H1 (cell line): ENCODE measurements at regions not wholly inside any gene's neighbourhood (a gene's known extent, or its start where the extent isn't known, plus 50 kb on each side); places are given as distances from the start of the nearest gene placed in this dataset.

Source experiments
- CTCF ChIA-PET: fragments of 300-600 bp; sonication (Branson Sonifier 250); formaldehyde crosslinking; loops from one replicate; lab custom pipeline; 2021; ENCODE audit not compliant: partially characterized antibody; lab: Charles Lee
- POLR2A ChIA-PET: fragments of 300-600 bp; sonication (Branson Sonifier 250); formaldehyde crosslinking; loops from one replicate; lab custom pipeline; 2021; ENCODE audit warnings: inconsistent platforms; ENCODE audit not compliant: partially characterized antibody; lab: Charles Lee
- DNase-seq, 2 experiments: peaks; one replicate each; pipeline versions ENCODE4 v3.0.0 to v3.0.0-alpha.2; 2010 to 2022; ENCODE audit warnings: low spot score in 2 of 2, low read depth in 1 of 2, mixed read lengths in 1 of 2
- FAIRE-seq: peaks from 2 replicates; lab custom pipeline; 2011; peaks lifted over from hg19 to GRCh38; lab: Jason Lieb, UNC
- H2AFZ ChIP-seq: 2 replicates; pipeline ENCODE4 v1.8.1; 2012; ENCODE audit warnings: low read length, inconsistent platforms
- H2AK5ac ChIP-seq: 2 replicates; pipeline ENCODE4 v1.6.1; 2013; ENCODE audit warnings: low read depth, low read length
- H2BK120ac ChIP-seq: replicated peaks from 2 replicates; pipeline ENCODE3; 2013; ENCODE audit warnings: low read depth, low read length, inconsistent platforms
- H2BK12ac ChIP-seq: 2 replicates; pipeline ENCODE4 v1.6.1; 2013; ENCODE audit warnings: low read depth, low read length
- H2BK15ac ChIP-seq: 2 replicates; pipeline ENCODE4 v1.6.1; 2013; ENCODE audit warnings: low read length
- H2BK20ac ChIP-seq: 2 replicates; pipeline ENCODE4 v1.6.1; 2013; ENCODE audit warnings: low read length
- H2BK5ac ChIP-seq: 2 replicates; pipeline ENCODE4 v1.6.1; 2013; ENCODE audit warnings: low read depth, low read length
- H3K14ac ChIP-seq: 2 replicates; pipeline ENCODE4 v1.6.1; 2013; ENCODE audit warnings: inconsistent platforms; ENCODE audit not compliant: insufficient read length
- H3K18ac ChIP-seq: 2 replicates; pipeline ENCODE4 v1.6.1; 2013; ENCODE audit warnings: low read length; ENCODE audit errors: extremely low read depth
- H3K23ac ChIP-seq: 2 replicates; pipeline ENCODE4 v1.6.1; 2013; ENCODE audit warnings: inconsistent platforms; ENCODE audit not compliant: insufficient read length
- H3K23me2 ChIP-seq: 2 replicates; pipeline ENCODE4 v1.6.1; 2013; ENCODE audit warnings: low read depth, low read length
- H3K27ac ChIP-seq: 2 replicates; pipeline ENCODE4 v1.6.1; 2011; ENCODE audit warnings: low read depth, low read length, inconsistent platforms
- H3K27me3 ChIP-seq, 4 experiments: replicated peaks in 1 of 4; 1 replicate in 1 of 4; 2 replicates in 3 of 4; pipeline versions ENCODE4 v1.6.1 to v1.8.1; 2011 to 2013; ENCODE audit warnings: low read length in 3 of 4, mild to moderate bottlenecking in 3 of 4, inconsistent platforms in 2 of 4, mixed read lengths in 2 of 4, moderate library complexity in 1 of 4; ENCODE audit not compliant: control insufficient read depth in 3 of 4, insufficient read depth in 3 of 4; ENCODE audit errors: extremely low read depth in 1 of 4
- H3K36me3 ChIP-seq, 4 experiments: 2 replicates each; pipeline versions ENCODE4 v1.6.1 to v1.8.1; 2011 to 2013; ENCODE audit warnings: mild to moderate bottlenecking in 4 of 4, low read length in 3 of 4, moderate library complexity in 2 of 4, control low read depth in 1 of 4, inconsistent platforms in 1 of 4; ENCODE audit not compliant: insufficient read depth in 4 of 4, control insufficient read depth in 2 of 4
- H3K4ac ChIP-seq: replicated peaks from 2 replicates; pipeline ENCODE3; 2013; ENCODE audit warnings: low read length, low read depth, mixed read lengths, inconsistent platforms; ENCODE audit not compliant: insufficient read length
- H3K4me1 ChIP-seq, 4 experiments: replicated peaks in 1 of 4; 1 replicate in 1 of 4; 2 replicates in 3 of 4; pipeline versions ENCODE4 v1.6.1 to v1.8.1; 2011 to 2013; ENCODE audit warnings: low read length in 3 of 4, inconsistent platforms in 2 of 4, mixed read lengths in 1 of 4; ENCODE audit not compliant: insufficient read depth in 4 of 4, control insufficient read depth in 3 of 4
- H3K4me2 ChIP-seq, 2 experiments: 2 replicates each; pipeline versions ENCODE4 v1.6.1 to v1.8.1; 2011 to 2013; ENCODE audit warnings: low read depth in 2 of 2, low read length in 2 of 2, control low read depth in 1 of 2, inconsistent platforms in 1 of 2, mild to moderate bottlenecking in 1 of 2; ENCODE audit not compliant: insufficient read depth in 1 of 2
- H3K4me3 ChIP-seq, 4 experiments: fragments of 200-600, 300-600 bp in 1 of 4; sonication (generic), shearing (Covaris generic), sonication (Bioruptor Twin) in 1 of 4; 2 replicates each; pipeline versions ENCODE4 v1.5.1 to v1.8.1; 2011 to 2016; ENCODE audit warnings: low read length in 4 of 4, low read depth in 3 of 4, control low read depth in 2 of 4, inconsistent platforms in 2 of 4, mild to moderate bottlenecking in 2 of 4, mixed read lengths in 1 of 4, moderate library complexity in 1 of 4; ENCODE audit not compliant: insufficient read depth in 2 of 4; ENCODE audit errors: extremely low read depth in 1 of 4
- H3K56ac ChIP-seq: replicated peaks from 2 replicates; pipeline ENCODE3; 2013; ENCODE audit warnings: low read depth, mild to moderate bottlenecking, mixed read lengths, low read length, inconsistent platforms; ENCODE audit not compliant: insufficient read length
- H3K79me1 ChIP-seq: 2 replicates; pipeline ENCODE4 v1.6.1; 2013; ENCODE audit warnings: low read depth, low read length, control low read depth
- H3K79me2 ChIP-seq, 2 experiments: 2 replicates each; pipeline versions ENCODE4 v1.6.1 to v1.8.1; 2012 to 2013; ENCODE audit warnings: low read length in 2 of 2, mild to moderate bottlenecking in 2 of 2, inconsistent platforms in 1 of 2; ENCODE audit not compliant: insufficient read depth in 2 of 2, control insufficient read depth in 1 of 2
- H3K9ac ChIP-seq, 4 experiments: replicated peaks in 1 of 4; 1 replicate in 1 of 4; 2 replicates in 3 of 4; pipeline versions ENCODE4 v1.6.1 to v1.8.1; 2011 to 2013; ENCODE audit warnings: low read depth in 3 of 4, low read length in 3 of 4, control low read depth in 2 of 4, mild to moderate bottlenecking in 2 of 4, moderate library complexity in 2 of 4, inconsistent platforms in 1 of 4; ENCODE audit errors: extremely low read depth in 1 of 4
- H3K9me3 ChIP-seq, 2 experiments: 2 replicates each; pipeline versions ENCODE4 v1.6.1 to v1.8.1; 2012 to 2013; ENCODE audit warnings: mild to moderate bottlenecking in 2 of 2, moderate library complexity in 2 of 2, control low read depth in 1 of 2, inconsistent platforms in 1 of 2, low read depth in 1 of 2, low read length in 1 of 2, mixed read lengths in 1 of 2; ENCODE audit not compliant: insufficient read depth in 2 of 2
- H4K20me1 ChIP-seq, 2 experiments: replicated peaks in 1 of 2; 2 replicates each; pipeline versions ENCODE3 to v1.8.1; 2011 to 2013; ENCODE audit warnings: inconsistent platforms in 2 of 2, low read length in 2 of 2, mild to moderate bottlenecking in 1 of 2; ENCODE audit not compliant: insufficient read depth in 2 of 2, control insufficient read depth in 1 of 2
- H4K5ac ChIP-seq: 2 replicates; pipeline ENCODE4 v1.6.1; 2013; ENCODE audit warnings: low read length, low read depth, mixed read lengths, inconsistent platforms; ENCODE audit not compliant: insufficient read length
- H4K8ac ChIP-seq: 2 replicates; pipeline ENCODE4 v1.8.0; 2013; ENCODE audit warnings: mild to moderate bottlenecking, moderate library complexity, low read length, inconsistent platforms; ENCODE audit not compliant: insufficient read depth; ENCODE audit errors: extremely low read depth
- H4K91ac ChIP-seq: replicated peaks from 2 replicates; pipeline ENCODE3; 2013; ENCODE audit warnings: low read length, mixed read lengths, inconsistent platforms; ENCODE audit not compliant: insufficient read length
- BACH1 ChIP-seq: IDR thresholded peaks from 2 replicates; pipeline ENCODE4 v1.6.1; 2012; ENCODE audit warnings: low read length, improper control_type of control experiment
- BCL11A ChIP-seq, 2 experiments: IDR thresholded peaks; one replicate each; pipeline ENCODE4 v1.6.1; 2011; ENCODE audit warnings: low read depth in 2 of 2, low read length in 2 of 2, mild to moderate bottlenecking in 2 of 2
- CTBP2 ChIP-seq: IDR thresholded peaks from 2 replicates; pipeline ENCODE4 v1.7.0; 2011; ENCODE audit warnings: borderline replicate concordance, mild to moderate bottlenecking, moderate library complexity, mixed read lengths, low read length; ENCODE audit not compliant: insufficient read depth, insufficient read length
- KDM1A ChIP-seq: fragments of 200-600, 300-600 bp; sonication (generic); IDR thresholded peaks from 2 replicates; pipeline ENCODE4 v1.7.1; 2016; ENCODE audit warnings: mild to moderate bottlenecking, low read length, borderline replicate concordance
- SUZ12 ChIP-seq: fragments of 200-600 bp; sonication (generic); IDR thresholded peaks from 2 replicates; pipeline ENCODE4 v1.6.1; 2012; ENCODE audit warnings: mild to moderate bottlenecking, inconsistent platforms, low read length, moderate library complexity, mixed read lengths
- TCF12 ChIP-seq: IDR thresholded peaks from 2 replicates; pipeline ENCODE4 v1.6.1; 2011; ENCODE audit warnings: low read depth, mild to moderate bottlenecking, low read length
- WGBS, 2 experiments: shearing (Covaris generic) in 1 of 2; methylation state at CpG; one replicate each; pipeline versions ENCODE4 v1.1.6 to v1.1.7; 2013 to 2015; ENCODE audit warnings: low lambda C conversion rate in 2 of 2, mixed read lengths in 2 of 2, inconsistent platforms in 1 of 2, low coverage in 1 of 2, missing lambda C conversion rate in 1 of 2; ENCODE audit not compliant: insufficient replicate concordance in 2 of 2, insufficient coverage in 1 of 2, insufficient read length in 1 of 2; ENCODE audit errors: extremely low coverage in 1 of 2, missing lambda C conversion rate in 1 of 2; 5-methylcytosine and 5-hydroxymethylcytosine counted together
- TF ChIP-seq, protein P1 (sequence below): IDR thresholded peaks from 2 replicates; pipeline ENCODE4 v1.6.1; 2012; ENCODE audit warnings: low read length, inconsistent platforms

DNA sequence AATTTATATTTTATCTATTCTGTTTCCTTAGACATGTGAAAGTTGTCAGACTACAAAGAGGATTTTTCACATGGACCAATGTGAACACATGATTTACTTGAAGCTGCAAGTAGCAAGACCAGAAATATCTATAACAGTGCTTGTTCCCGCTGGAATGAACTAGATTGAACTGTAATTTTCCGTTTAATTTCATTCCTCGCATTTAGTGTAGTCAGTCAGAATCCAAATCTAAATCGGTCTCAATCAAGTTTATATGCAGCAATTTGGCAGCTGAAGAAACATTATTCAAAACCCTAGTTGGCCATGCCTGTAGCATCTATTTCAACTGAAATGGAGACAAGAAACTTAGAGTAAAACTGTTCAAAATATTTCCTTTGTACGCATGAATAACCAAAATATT is 570.7 kb upstream of the SLITRK5 start:
- no peak overlapping the region for H3K4me3 ChIP-seq
- 95% methylated on average over 5 of the region's 5 CpGs; no CpG with 5 or more reads in 1 of the 2 experiments for WGBS, 2 experiments

More for the DNA sequence above, 570.7 kb upstream of the SLITRK5 start:
- H3K4me2 ChIP-seq = no peak overlapping the region
- no peak overlapping the region for H3K56ac ChIP-seq
- no peak overlapping the region for H3K14ac ChIP-seq
- H3K18ac ChIP-seq = no peak overlapping the region
- H4K91ac ChIP-seq = no peak overlapping the region
- no peak overlapping the region for H4K5ac ChIP-seq
- no peak overlapping the region for H3K27ac ChIP-seq
- H3K23ac ChIP-seq = no peak overlapping the region
- no peaks in the 10 kb centered on the region for H4K20me1 ChIP-seq
- H3K9ac ChIP-seq = no peak overlapping the region
- H3K9me3 ChIP-seq = no peaks in the 10 kb centered on the region
- DNase-seq (no peak), FAIRE-seq (no peak)
- POLR2A ChIA-PET = no interaction called here
- no peak overlapping the region for H2AK5ac ChIP-seq
- H3K79me1 ChIP-seq = no peaks in the 10 kb centered on the region
- H3K23me2 ChIP-seq = no peaks in the 10 kb centered on the region
- TF ChIP-seq CTBP2 (no peak), SUZ12 (no peak), BCL11A (IDR thresholded peaks at IDR 0.05; ENCODE audit: low read depth in 2 of 2, low read length in 2 of 2) (no peak), BACH1 (no peak), TCF12 (no peak), KDM1A (no peak)
- TF ChIP-seq, protein P1, sequence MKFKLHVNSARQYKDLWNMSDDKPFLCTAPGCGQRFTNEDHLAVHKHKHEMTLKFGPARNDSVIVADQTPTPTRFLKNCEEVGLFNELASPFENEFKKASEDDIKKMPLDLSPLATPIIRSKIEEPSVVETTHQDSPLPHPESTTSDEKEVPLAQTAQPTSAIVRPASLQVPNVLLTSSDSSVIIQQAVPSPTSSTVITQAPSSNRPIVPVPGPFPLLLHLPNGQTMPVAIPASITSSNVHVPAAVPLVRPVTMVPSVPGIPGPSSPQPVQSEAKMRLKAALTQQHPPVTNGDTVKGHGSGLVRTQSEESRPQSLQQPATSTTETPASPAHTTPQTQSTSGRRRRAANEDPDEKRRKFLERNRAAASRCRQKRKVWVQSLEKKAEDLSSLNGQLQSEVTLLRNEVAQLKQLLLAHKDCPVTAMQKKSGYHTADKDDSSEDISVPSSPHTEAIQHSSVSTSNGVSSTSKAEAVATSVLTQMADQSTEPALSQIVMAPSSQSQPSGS = no peak
- no peak overlapping the region for H3K4ac ChIP-seq
- no peak overlapping the region for H2BK12ac ChIP-seq
- H3K36me3 ChIP-seq = no peaks in the 10 kb centered on the region
- CTCF ChIA-PET = interaction anchor here (0.7 kb wide), 1 partner anchor 641 kb away, joined by 3 read pairs; no protein-coding TSS in a partner anchor
- no peaks in the 10 kb centered on the region for H3K4me1 ChIP-seq
- H2AFZ ChIP-seq = no peak overlapping the region
- H3K27me3 ChIP-seq = no peaks in the 10 kb centered on the region
- H3K79me2 ChIP-seq = no peaks in the 10 kb centered on the region
- no peak overlapping the region for H2BK120ac ChIP-seq
- H2BK5ac ChIP-seq = no peak overlapping the region
- H4K8ac ChIP-seq = no peak overlapping the region
- no peak overlapping the region for H2BK15ac ChIP-seq
- H2BK20ac ChIP-seq = no peak overlapping the region
